Vagina (tissue), 2 donors: ENCODE measurements at regions not wholly inside any gene's neighbourhood (a gene's known extent, or its start where the extent isn't known, plus 50 kb on each side); places are given as distances from the start of the nearest gene placed in this dataset.

Experiments used
- POLR2A ChIP-seq, 2 donors: fragments of 450-650 bp; IDR thresholded peaks; one replicate each; pipeline ENCODE4 v1.6.1; 2017; ENCODE audit warnings: antibody characterized with exemption in 2 of 2, mild to moderate bottlenecking in 2 of 2, moderate library complexity in 2 of 2
- POLR2AphosphoS5 ChIP-seq, 2 donors: sonication (generic); formaldehyde crosslinking; IDR thresholded peaks; one replicate each; pipeline ENCODE4 v1.9.0; 2017; ENCODE audit warnings: antibody characterized with exemption in 2 of 2, mild to moderate bottlenecking in 2 of 2, low read depth in 1 of 2; ENCODE audit not compliant: insufficient read depth in 1 of 2
- TF ChIP-seq, protein P1 (sequence below), 3 experiments: fragments of 450-650 bp in 2 of 3; fragments of 200-600 bp in 1 of 3; sonication (generic) in 1 of 3; IDR thresholded peaks; one replicate each; pipeline ENCODE4 v1.5.1; 2017 to 2019; ENCODE audit warnings: antibody characterized with exemption in 3 of 3, mild to moderate bottlenecking in 2 of 3, moderate library complexity in 2 of 3

DNA sequence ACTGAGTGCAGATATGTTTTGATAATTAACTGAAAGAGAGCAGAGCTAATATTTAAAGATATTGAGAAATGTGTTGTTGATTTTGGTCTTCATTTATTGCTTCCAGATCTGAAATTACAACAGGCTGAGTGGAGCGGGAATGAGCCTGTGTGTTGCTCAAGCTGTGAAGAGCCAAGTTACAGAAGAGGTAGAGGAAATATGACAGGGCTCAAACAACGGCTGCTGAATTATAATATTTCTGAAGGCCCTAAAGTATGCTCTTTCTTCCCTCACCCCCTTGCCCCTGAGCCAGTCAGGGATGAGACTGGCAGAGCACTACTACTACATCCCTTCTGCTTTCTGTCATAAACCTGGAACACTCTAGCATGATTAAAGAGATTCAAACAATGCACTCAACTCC lies 115.6 kb downstream of the FANCF start:
- TF ChIP-seq, protein P1, sequence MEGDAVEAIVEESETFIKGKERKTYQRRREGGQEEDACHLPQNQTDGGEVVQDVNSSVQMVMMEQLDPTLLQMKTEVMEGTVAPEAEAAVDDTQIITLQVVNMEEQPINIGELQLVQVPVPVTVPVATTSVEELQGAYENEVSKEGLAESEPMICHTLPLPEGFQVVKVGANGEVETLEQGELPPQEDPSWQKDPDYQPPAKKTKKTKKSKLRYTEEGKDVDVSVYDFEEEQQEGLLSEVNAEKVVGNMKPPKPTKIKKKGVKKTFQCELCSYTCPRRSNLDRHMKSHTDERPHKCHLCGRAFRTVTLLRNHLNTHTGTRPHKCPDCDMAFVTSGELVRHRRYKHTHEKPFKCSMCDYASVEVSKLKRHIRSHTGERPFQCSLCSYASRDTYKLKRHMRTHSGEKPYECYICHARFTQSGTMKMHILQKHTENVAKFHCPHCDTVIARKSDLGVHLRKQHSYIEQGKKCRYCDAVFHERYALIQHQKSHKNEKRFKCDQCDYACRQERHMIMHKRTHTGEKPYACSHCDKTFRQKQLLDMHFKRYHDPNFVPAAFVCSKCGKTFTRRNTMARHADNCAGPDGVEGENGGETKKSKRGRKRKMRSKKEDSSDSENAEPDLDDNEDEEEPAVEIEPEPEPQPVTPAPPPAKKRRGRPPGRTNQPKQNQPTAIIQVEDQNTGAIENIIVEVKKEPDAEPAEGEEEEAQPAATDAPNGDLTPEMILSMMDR (IDR thresholded peaks at IDR 0.05): no peak
- TF ChIP-seq POLR2A (IDR thresholded peaks at IDR 0.05) (no peak), POLR2AphosphoS5 (IDR thresholded peaks at IDR 0.05; ENCODE audit: insufficient read depth in 1 of 2, low read depth in 1 of 2) (no peak)
